Trophoblast cell (in vitro differentiated cells and primary cell): ENCODE measurements at regions not wholly inside any gene's neighbourhood (a gene's known extent, or its start where the extent isn't known, plus 50 kb on each side); places are given as distances from the start of the nearest gene placed in this dataset.

Experiments
- DNase-seq, 2 donors: peaks; one replicate each; pipeline ENCODE4 v3.0.0-alpha.2; 2016
- H2AFZ ChIP-seq: 2 replicates; pipeline ENCODE4 v1.6.1; 2013; ENCODE audit warnings: low read length, moderate library complexity, mild to moderate bottlenecking; ENCODE audit not compliant: insufficient read depth, poor library complexity
- H2AK5ac ChIP-seq: 2 replicates; pipeline ENCODE4 v1.6.1; 2013; ENCODE audit warnings: mild to moderate bottlenecking, low read length
- H2BK120ac ChIP-seq: 2 replicates; pipeline ENCODE4 v1.6.1; 2013; ENCODE audit warnings: low read length, mild to moderate bottlenecking, moderate library complexity; ENCODE audit not compliant: insufficient read depth, poor library complexity
- H2BK12ac ChIP-seq: 2 replicates; pipeline ENCODE4 v1.6.1; 2013; ENCODE audit warnings: mild to moderate bottlenecking, low read length, moderate library complexity
- H2BK5ac ChIP-seq: 2 replicates; pipeline ENCODE4 v1.6.1; 2013; ENCODE audit warnings: low read length, low read depth, moderate library complexity, mild to moderate bottlenecking; ENCODE audit not compliant: poor library complexity
- H3K14ac ChIP-seq: 2 replicates; pipeline ENCODE4 v1.6.1; 2013; ENCODE audit warnings: mild to moderate bottlenecking, low read length
- H3K18ac ChIP-seq: 2 replicates; pipeline ENCODE4 v1.6.1; 2013; ENCODE audit warnings: mild to moderate bottlenecking, low read length
- H3K23ac ChIP-seq: 2 replicates; pipeline ENCODE4 v1.6.1; 2013; ENCODE audit warnings: low read length
- H3K27ac ChIP-seq: 2 replicates; pipeline ENCODE4 v1.5.1; 2013; ENCODE audit warnings: low read depth, mild to moderate bottlenecking, inconsistent platforms, low read length, moderate library complexity
- H3K27me3 ChIP-seq: 2 replicates; pipeline ENCODE4 v1.6.1; 2013; ENCODE audit warnings: inconsistent platforms, mild to moderate bottlenecking, low read length, moderate library complexity; ENCODE audit not compliant: insufficient read depth
- H3K36me3 ChIP-seq, 2 experiments: 1 replicate in 1 of 2; 2 replicates in 1 of 2; pipeline ENCODE4 v1.6.1; 2013; ENCODE audit warnings: low read length in 2 of 2, mild to moderate bottlenecking in 2 of 2, moderate library complexity in 1 of 2; ENCODE audit not compliant: insufficient read depth in 2 of 2, control insufficient read depth in 1 of 2
- H3K4ac ChIP-seq: 2 replicates; pipeline ENCODE4 v1.6.1; 2013; ENCODE audit warnings: low read depth, mild to moderate bottlenecking, low read length, moderate library complexity
- H3K4me1 ChIP-seq, 2 experiments: 1 replicate in 1 of 2; 2 replicates in 1 of 2; pipeline ENCODE4 v1.6.1; 2013; ENCODE audit warnings: low read length in 2 of 2, mild to moderate bottlenecking in 2 of 2, moderate library complexity in 1 of 2; ENCODE audit not compliant: insufficient read depth in 2 of 2, control insufficient read depth in 1 of 2
- H3K4me2 ChIP-seq: 2 replicates; pipeline ENCODE4 v1.6.1; 2013; ENCODE audit warnings: inconsistent platforms, mild to moderate bottlenecking, low read length, moderate library complexity
- H3K4me3 ChIP-seq: 2 replicates; pipeline ENCODE4 v1.5.1; 2013; ENCODE audit warnings: mild to moderate bottlenecking, low read depth, low read length, inconsistent platforms
- H3K79me1 ChIP-seq: one replicate; pipeline ENCODE4 v1.6.1; 2013; ENCODE audit warnings: low read length
- H3K79me2 ChIP-seq: 2 replicates; pipeline ENCODE4 v1.6.1; 2013; ENCODE audit warnings: low read length, mild to moderate bottlenecking; ENCODE audit not compliant: control insufficient read depth, insufficient read depth, poor library complexity
- H3K9ac ChIP-seq: 2 replicates; pipeline ENCODE4 v1.6.1; 2013; ENCODE audit warnings: mild to moderate bottlenecking, low read length
- H3K9me3 ChIP-seq: 2 replicates; pipeline ENCODE4 v1.6.1; 2013; ENCODE audit warnings: low read depth, mild to moderate bottlenecking, control low read depth, inconsistent platforms, low read length; ENCODE audit not compliant: insufficient read depth
- H4K12ac ChIP-seq: 2 replicates; pipeline ENCODE4 v1.6.1; 2013; ENCODE audit warnings: low read depth, mild to moderate bottlenecking, low read length, moderate library complexity
- H4K8ac ChIP-seq: 2 replicates; pipeline ENCODE4 v1.6.1; 2013; ENCODE audit warnings: low read depth, mild to moderate bottlenecking, low read length, moderate library complexity
- H4K91ac ChIP-seq: one replicate; pipeline ENCODE4 v1.6.1; 2013; ENCODE audit warnings: low read depth, mild to moderate bottlenecking, low read length, moderate library complexity
- WGBS: extraction: QIAGEN DNeasy Blood & Tissue Kit; methylation state at CpG from one replicate; pipeline ENCODE4 v1.1.7; 2013; ENCODE audit warnings: missing lambda C conversion rate; ENCODE audit not compliant: insufficient read length, insufficient coverage; ENCODE audit errors: extremely low coverage; 5-methylcytosine and 5-hydroxymethylcytosine counted together

- Histone ChIP-seq H3K36me3 (no peaks in the 10 kb centered on the region), H4K91ac (no peak overlapping the region), H2BK5ac (no peak overlapping the region), H2AFZ (no peak overlapping the region), H3K27me3 (no peaks in the 10 kb centered on the region), H4K12ac (no peak overlapping the region), H3K18ac (no peak overlapping the region), H3K4me3 (no peak overlapping the region), H3K27ac (no peak overlapping the region), H3K23ac (no peak overlapping the region), H2AK5ac (no peak overlapping the region), H3K14ac (no peak overlapping the region), H3K4ac (no peak overlapping the region), H4K8ac (no peak overlapping the region), H2BK12ac (no peak overlapping the region), H3K4me1 (no peaks in the 10 kb centered on the region), H3K79me1 (no peaks in the 10 kb centered on the region), H3K9ac (no peak overlapping the region), H3K4me2 (no peak overlapping the region), H2BK120ac (no peak overlapping the region), H3K79me2 (no peaks in the 10 kb centered on the region), H3K9me3 (no peaks in the 10 kb centered on the region)
- no CpG with 5 or more reads among the region's 2 CpGs for WGBS
- no peak for DNase-seq
Measured at GRCh38 chr12:40172879-40173278, 51.9 kb upstream of the LRRK2 start.

GRCh38 chr12:40171501-40171900 lies 53.3 kb upstream of the LRRK2 start:
- H3K79me1 ChIP-seq, result no peaks in the 10 kb centered on the region
- H4K8ac ChIP-seq, result no peak overlapping the region
- no peak overlapping the region for H2AK5ac ChIP-seq
- H2BK5ac ChIP-seq, result no peak overlapping the region
- no peak overlapping the region for H3K4me3 ChIP-seq
- no peak overlapping the region for H3K4me2 ChIP-seq
- no peaks in the 10 kb centered on the region for H3K79me2 ChIP-seq
- no peak overlapping the region for H3K14ac ChIP-seq
- no peak overlapping the region for H4K91ac ChIP-seq
- no peak overlapping the region for H4K12ac ChIP-seq
- no peaks in the 10 kb centered on the region for H3K9me3 ChIP-seq
- no CpG with 5 or more reads among the region's 1 CpG for WGBS
- H3K36me3 ChIP-seq, result no peaks in the 10 kb centered on the region
- DNase-seq, result peak in 1 of 2 donors; percentile 4
- H3K23ac ChIP-seq, result no peak overlapping the region
- no peak overlapping the region for H2AFZ ChIP-seq
- H2BK12ac ChIP-seq, result no peak overlapping the region
- no peaks in the 10 kb centered on the region for H3K4me1 ChIP-seq
- H3K9ac ChIP-seq, result no peak overlapping the region
- no peak overlapping the region for H3K18ac ChIP-seq
- no peak overlapping the region for H2BK120ac ChIP-seq
- no peaks in the 10 kb centered on the region for H3K27me3 ChIP-seq
- H3K4ac ChIP-seq, result no peak overlapping the region
- H3K27ac ChIP-seq, result no peak overlapping the region

DNA sequence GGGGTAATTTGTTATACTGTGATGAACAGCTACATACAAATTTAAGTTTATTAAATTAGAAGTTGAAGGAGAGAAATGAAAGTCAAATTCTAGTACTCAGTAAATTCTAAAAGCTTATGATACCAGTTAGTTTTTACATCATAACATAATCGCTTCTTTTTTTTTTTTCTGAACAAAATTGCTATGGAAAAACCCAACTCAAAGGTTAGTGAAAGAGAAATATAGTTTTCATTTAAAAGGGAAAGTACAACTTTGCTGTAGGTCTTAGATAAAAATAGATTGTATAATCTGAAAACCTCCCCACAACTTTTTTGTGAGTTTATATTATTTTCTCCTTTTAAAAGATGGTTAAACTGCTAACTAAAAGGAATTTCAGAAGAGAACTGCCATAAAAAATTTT lies 53.7 kb upstream of the LRRK2 start:
- no CpG with 5 or more reads among the region's 1 CpG for WGBS
- no peak overlapping the region for H4K12ac ChIP-seq
- DNase-seq, result no peak
- no peaks in the 10 kb centered on the region for H3K36me3 ChIP-seq
- H3K9ac ChIP-seq, result no peak overlapping the region
- H3K27ac ChIP-seq, result no peak overlapping the region
- H3K4me1 ChIP-seq, result no peaks in the 10 kb centered on the region
- H4K8ac ChIP-seq, result no peak overlapping the region
- no peak overlapping the region for H2BK120ac ChIP-seq
- no peak overlapping the region for H3K23ac ChIP-seq
- no peak overlapping the region for H2AK5ac ChIP-seq
- H3K4me2 ChIP-seq, result no peak overlapping the region
- H3K27me3 ChIP-seq, result no peaks in the 10 kb centered on the region
- H3K9me3 ChIP-seq, result no peaks in the 10 kb centered on the region
- no peak overlapping the region for H2BK12ac ChIP-seq
- no peak overlapping the region for H2BK5ac ChIP-seq
- H3K79me1 ChIP-seq, result no peaks in the 10 kb centered on the region
- no peak overlapping the region for H3K4me3 ChIP-seq
- H3K14ac ChIP-seq, result no peak overlapping the region
- H3K4ac ChIP-seq, result no peak overlapping the region
- H4K91ac ChIP-seq, result no peak overlapping the region
- H3K79me2 ChIP-seq, result no peaks in the 10 kb centered on the region
- H3K18ac ChIP-seq, result no peak overlapping the region
- H2AFZ ChIP-seq, result no peak overlapping the region

- Histone ChIP-seq H3K9me3 (no peaks in the 10 kb centered on the region), H3K27ac (no peak overlapping the region), H4K8ac (no peak overlapping the region), H3K18ac (no peak overlapping the region), H3K79me1 (no peaks in the 10 kb centered on the region), H3K14ac (no peak overlapping the region), H2BK5ac (no peak overlapping the region), H3K4me2 (no peak overlapping the region), H2BK120ac (no peak overlapping the region), H3K79me2 (no peaks in the 10 kb centered on the region), H3K4me3 (no peak overlapping the region), H2BK12ac (no peak overlapping the region), H3K4me1 (no peaks in the 10 kb centered on the region), H3K4ac (no peak overlapping the region), H3K27me3 (no peaks in the 10 kb centered on the region), H3K9ac (no peak overlapping the region), H4K12ac (no peak overlapping the region), H2AK5ac (no peak overlapping the region), H4K91ac (no peak overlapping the region), H3K23ac (no peak overlapping the region), H2AFZ (no peak overlapping the region), H3K36me3 (no peaks in the 10 kb centered on the region)
- no CpG with 5 or more reads among the region's 5 CpGs for WGBS
- DNase-seq, result no peak
Measured at GRCh38 chr12:40170593-40170992, 54.2 kb upstream of the LRRK2 start.
